PC-9 (cell line): ENCODE measurements at regions not wholly inside any gene's neighbourhood (a gene's known extent, or its start where the extent isn't known, plus 50 kb on each side); places are given as distances from the start of the nearest gene placed in this dataset.

Source experiments
- EZH2 ChIP-seq: fragments of 200-600 bp; sonication (generic); IDR thresholded peaks from 2 replicates; pipeline ENCODE4 v1.8.0; 2017; ENCODE audit warnings: antibody characterized with exemption, low read depth
- TF ChIP-seq, protein P1 (sequence below): fragments of 200-600 bp; sonication (generic); conservative IDR thresholded peaks from 2 replicates; pipeline ENCODE4 v1.6.1; 2017; ENCODE audit warnings: mixed run types, antibody characterized with exemption, mild to moderate bottlenecking, moderate library complexity

DNA sequence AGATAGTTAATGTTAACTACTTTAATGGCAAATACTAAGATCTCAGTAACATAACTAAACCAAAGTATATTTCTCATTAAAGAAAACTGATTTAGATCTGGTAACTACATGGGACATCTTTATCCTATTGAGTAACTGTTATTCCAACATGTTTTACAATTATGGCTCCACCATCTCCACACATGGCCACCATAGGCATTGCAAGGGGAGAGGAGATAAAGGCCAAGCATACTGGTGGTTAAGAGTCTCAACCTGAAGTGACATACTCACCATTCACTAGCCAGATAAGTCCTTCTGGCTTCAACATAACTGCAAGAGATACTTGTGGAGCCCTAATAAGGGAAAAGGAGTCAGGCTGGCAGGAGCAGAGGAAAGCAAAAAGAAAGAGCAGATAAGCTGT, 1586.4 kb upstream of the SPRY2 start:
- TF ChIP-seq, protein P1, sequence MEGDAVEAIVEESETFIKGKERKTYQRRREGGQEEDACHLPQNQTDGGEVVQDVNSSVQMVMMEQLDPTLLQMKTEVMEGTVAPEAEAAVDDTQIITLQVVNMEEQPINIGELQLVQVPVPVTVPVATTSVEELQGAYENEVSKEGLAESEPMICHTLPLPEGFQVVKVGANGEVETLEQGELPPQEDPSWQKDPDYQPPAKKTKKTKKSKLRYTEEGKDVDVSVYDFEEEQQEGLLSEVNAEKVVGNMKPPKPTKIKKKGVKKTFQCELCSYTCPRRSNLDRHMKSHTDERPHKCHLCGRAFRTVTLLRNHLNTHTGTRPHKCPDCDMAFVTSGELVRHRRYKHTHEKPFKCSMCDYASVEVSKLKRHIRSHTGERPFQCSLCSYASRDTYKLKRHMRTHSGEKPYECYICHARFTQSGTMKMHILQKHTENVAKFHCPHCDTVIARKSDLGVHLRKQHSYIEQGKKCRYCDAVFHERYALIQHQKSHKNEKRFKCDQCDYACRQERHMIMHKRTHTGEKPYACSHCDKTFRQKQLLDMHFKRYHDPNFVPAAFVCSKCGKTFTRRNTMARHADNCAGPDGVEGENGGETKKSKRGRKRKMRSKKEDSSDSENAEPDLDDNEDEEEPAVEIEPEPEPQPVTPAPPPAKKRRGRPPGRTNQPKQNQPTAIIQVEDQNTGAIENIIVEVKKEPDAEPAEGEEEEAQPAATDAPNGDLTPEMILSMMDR = no peak; the same call in 1 of the 2 replicates
- no peak for TF ChIP-seq EZH2
